ENCODE measurements at regions not wholly inside any gene's neighbourhood (a gene's known extent, or its start where the extent isn't known, plus 50 kb on each side); places are given as distances from the start of the nearest gene placed in this dataset.

GRCh38 chr2:57907411-57907810 lies 139.2 kb upstream of the VRK2 start:
- Histone ChIP-seq H3K27ac (ENCODE audit: low read depth, low read length) (no peak overlapping the region), H3K4me3 (ENCODE audit: low read length) (no peak overlapping the region), H3K9me3 (ENCODE audit: control insufficient read depth in 2 of 3, low read length in 3 of 3) (no peaks in the 10 kb centered on the region), H3K27me3 (ENCODE audit: control insufficient read depth in 2 of 2, insufficient read depth in 2 of 2, low read length in 2 of 2) (no peaks in the 10 kb centered on the region), H3K4me1 (ENCODE audit: control insufficient read depth in 2 of 2, insufficient read depth in 2 of 2, low read length in 2 of 2) (no peaks in the 10 kb centered on the region), H3K36me3 (ENCODE audit: control insufficient read depth in 2 of 3, insufficient read depth in 3 of 3, low read length in 3 of 3) (no peaks in the 10 kb centered on the region)
- Mint-ChIP-seq H3K4me3 (no peak overlapping the region), H3K27ac (peak overlapping the region in 2 of 9 donors; percentile 2 to 48), H3K4me1 (peaks cover 0 to 22% (median 4%) of the 10 kb centered on the region in 7 donors), H3K36me3 (peaks cover 0 to 8% (median 0%) of the 10 kb centered on the region in 5 donors), H3K9me3 (no peaks in the 10 kb centered on the region), H3K27me3 (peaks cover 0 to 3% (median 0%) of the 10 kb centered on the region in 5 donors)
- intact Hi-C loops (cut with micrococcal nuclease): loop anchor here (5.0 to 10.0 kb wide), 6 partner anchors 140 to 775 kb away; partner anchors contain the start of gene VRK2 (in 1 of the 2)
- no peak for ATAC-seq
- ChIA-PET CTCF (no interaction called here), POLR2A (no interaction called here)
- no peak for DNase-seq

- peak; percentile 50 for ATAC-seq
- peaks cover 0 to 3% (median 0%) of the 10 kb centered on the region in 5 donors for H3K27me3 Mint-ChIP-seq
Measured at GRCh38 chr2:57908736-57909161, 137.9 kb upstream of the VRK2 start.

GRCh38 chr2:57918126-57918525 lies 128.5 kb upstream of the VRK2 start:
- no peaks in the 10 kb centered on the region for H3K4me1 ChIP-seq (ENCODE audit: control insufficient read depth in 2 of 2, insufficient read depth in 2 of 2, low read length in 2 of 2)
- H3K36me3 ChIP-seq (ENCODE audit: control insufficient read depth in 2 of 3, insufficient read depth in 3 of 3, low read length in 3 of 3): no peaks in the 10 kb centered on the region
- H3K4me1 Mint-ChIP-seq: no peaks in the 10 kb centered on the region
- DNase-seq (no peak), ATAC-seq (no peak)
- peaks cover 0 to 7% (median 3%) of the 10 kb centered on the region in 11 donors for H3K9me3 Mint-ChIP-seq
- no peak overlapping the region for H3K27ac Mint-ChIP-seq
- H3K27me3 Mint-ChIP-seq: peaks cover 0 to 9% (median 0%) of the 10 kb centered on the region in 5 donors
- H3K4me3 Mint-ChIP-seq: no peak overlapping the region
- no peak overlapping the region for H3K27ac ChIP-seq (ENCODE audit: low read depth, low read length)
- intact Hi-C loops (cut with micrococcal nuclease): no loop called here
- H3K27me3 ChIP-seq (ENCODE audit: control insufficient read depth in 2 of 2, insufficient read depth in 2 of 2, low read length in 2 of 2): no peaks in the 10 kb centered on the region
- H3K36me3 Mint-ChIP-seq: peaks cover 0 to 3% (median 0%) of the 10 kb centered on the region in 5 donors
- POLR2A ChIA-PET: no interaction called here
- H3K9me3 ChIP-seq (ENCODE audit: control insufficient read depth in 2 of 3, low read length in 3 of 3): no peaks in the 10 kb centered on the region
- no peak overlapping the region for H3K4me3 ChIP-seq (ENCODE audit: low read length)
- CTCF ChIA-PET: no interaction called here

More at GRCh38 chr2:57908736-57909161, 137.9 kb upstream of the VRK2 start:
- H3K9me3 ChIP-seq (ENCODE audit: control insufficient read depth in 2 of 3, low read length in 3 of 3): no peaks in the 10 kb centered on the region
- ChIA-PET CTCF (interaction anchor here (0.5 kb wide), 1 partner anchor 149 kb away, joined by 4 read pairs; no protein-coding TSS in a partner anchor), POLR2A (no interaction called here)
- no peak overlapping the region for H3K4me3 ChIP-seq (ENCODE audit: low read length)
- Mint-ChIP-seq H3K36me3 (peaks cover 0 to 8% (median 0%) of the 10 kb centered on the region in 5 donors), H3K4me3 (no peak overlapping the region), H3K4me1 (peaks cover 0 to 22% (median 4%) of the 10 kb centered on the region in 7 donors), H3K27ac (peak overlapping the region in 1 of 9 donors; percentile 82), H3K9me3 (no peaks in the 10 kb centered on the region)
- no peaks in the 10 kb centered on the region for H3K36me3 ChIP-seq (ENCODE audit: control insufficient read depth in 2 of 3, insufficient read depth in 3 of 3, low read length in 3 of 3)
- no peaks in the 10 kb centered on the region for H3K4me1 ChIP-seq (ENCODE audit: control insufficient read depth in 2 of 2, insufficient read depth in 2 of 2, low read length in 2 of 2)
- H3K27ac ChIP-seq (ENCODE audit: low read depth, low read length): no peak overlapping the region
- intact Hi-C loops (cut with micrococcal nuclease): loop anchor here (5.0 to 10.0 kb wide), 6 partner anchors 139 to 774 kb away; partner anchors contain the start of gene VRK2 (in 1 of the 2)
- no peak for DNase-seq
- H3K27me3 ChIP-seq (ENCODE audit: control insufficient read depth in 2 of 2, insufficient read depth in 2 of 2, low read length in 2 of 2): no peaks in the 10 kb centered on the region

GRCh38 chr2:57920342-57920939 lies 126.2 kb upstream of the VRK2 start:
- H3K27ac ChIP-seq (ENCODE audit: low read depth, low read length): no peak overlapping the region
- H3K4me3 Mint-ChIP-seq: no peak overlapping the region
- ATAC-seq (no peak), DNase-seq (no peak)
- no peaks in the 10 kb centered on the region for H3K36me3 ChIP-seq (ENCODE audit: control insufficient read depth in 2 of 3, insufficient read depth in 3 of 3, low read length in 3 of 3)
- H3K27ac Mint-ChIP-seq: no peak overlapping the region
- ChIA-PET CTCF (no interaction called here), POLR2A (interaction anchor here (0.6 to 0.7 kb wide), 2 partner anchors 149 to 309 kb away, joined by 3 read pairs; no protein-coding TSS in a partner anchor)
- no peaks in the 10 kb centered on the region for H3K9me3 ChIP-seq (ENCODE audit: control insufficient read depth in 2 of 3, low read length in 3 of 3)
- intact Hi-C loops (cut with micrococcal nuclease): no loop called here
- no peaks in the 10 kb centered on the region for H3K27me3 ChIP-seq (ENCODE audit: control insufficient read depth in 2 of 2, insufficient read depth in 2 of 2, low read length in 2 of 2)
- peaks cover 0 to 5% (median 0%) of the 10 kb centered on the region in 5 donors for H3K36me3 Mint-ChIP-seq
- H3K4me1 ChIP-seq (ENCODE audit: control insufficient read depth in 2 of 2, insufficient read depth in 2 of 2, low read length in 2 of 2): no peaks in the 10 kb centered on the region
- H3K27me3 Mint-ChIP-seq: peaks cover 0 to 9% (median 0%) of the 10 kb centered on the region in 5 donors
- no peak overlapping the region for H3K4me3 ChIP-seq (ENCODE audit: low read length)
- peaks cover 0 to 3% (median 0%) of the 10 kb centered on the region in 7 donors for H3K4me1 Mint-ChIP-seq
- peaks cover 0 to 27% (median 7%) of the 10 kb centered on the region in 11 donors for H3K9me3 Mint-ChIP-seq

GRCh38 chr2:57934659-57935058 lies 111.9 kb upstream of the VRK2 start:
- ATAC-seq (no peak), DNase-seq (no peak)
- intact Hi-C loops (cut with micrococcal nuclease): no loop called here
- H3K27me3 Mint-ChIP-seq: peaks cover 0 to 16% (median 0%) of the 10 kb centered on the region in 5 donors
- peaks cover 5 to 70% (median 43%) of the 10 kb centered on the region in 11 donors for H3K9me3 Mint-ChIP-seq
- peaks cover 0 to 33% (median 4%) of the 10 kb centered on the region in 5 donors for H3K36me3 Mint-ChIP-seq
- H3K4me3 ChIP-seq (ENCODE audit: low read length): no peak overlapping the region
- H3K4me1 Mint-ChIP-seq: no peaks in the 10 kb centered on the region
- no peaks in the 10 kb centered on the region for H3K36me3 ChIP-seq (ENCODE audit: control insufficient read depth in 2 of 3, insufficient read depth in 3 of 3, low read length in 3 of 3)
- no peak overlapping the region for H3K27ac Mint-ChIP-seq
- CTCF ChIA-PET: no interaction called here
- POLR2A ChIA-PET: no interaction called here
- H3K9me3 ChIP-seq (ENCODE audit: control insufficient read depth in 2 of 3, low read length in 3 of 3): peaks cover 0 to 15% (median 0%) of the 10 kb centered on the region in 3 experiments
- H3K4me1 ChIP-seq (ENCODE audit: control insufficient read depth in 2 of 2, insufficient read depth in 2 of 2, low read length in 2 of 2): no peaks in the 10 kb centered on the region
- no peak overlapping the region for H3K4me3 Mint-ChIP-seq
- H3K27me3 ChIP-seq (ENCODE audit: control insufficient read depth in 2 of 2, insufficient read depth in 2 of 2, low read length in 2 of 2): no peaks in the 10 kb centered on the region
- H3K27ac ChIP-seq (ENCODE audit: low read depth, low read length): no peak overlapping the region

- H3K4me3 ChIP-seq (ENCODE audit: low read length): no peak overlapping the region
- Mint-ChIP-seq H3K36me3 (peaks cover 0 to 27% (median 2%) of the 10 kb centered on the region in 5 donors), H3K27ac (no peak overlapping the region), H3K4me3 (no peak overlapping the region), H3K4me1 (no peaks in the 10 kb centered on the region), H3K27me3 (peaks cover 0 to 12% (median 0%) of the 10 kb centered on the region in 5 donors), H3K9me3 (peaks cover 2 to 57% (median 36%) of the 10 kb centered on the region in 11 donors)
- intact Hi-C loops (cut with micrococcal nuclease): no loop called here
- DNase-seq (no peak), ATAC-seq (no peak)
- ChIA-PET CTCF (no interaction called here), POLR2A (no interaction called here)
- H3K36me3 ChIP-seq (ENCODE audit: control insufficient read depth in 2 of 3, insufficient read depth in 3 of 3, low read length in 3 of 3): no peaks in the 10 kb centered on the region
- no peak overlapping the region for H3K27ac ChIP-seq (ENCODE audit: low read depth, low read length)
- H3K9me3 ChIP-seq (ENCODE audit: control insufficient read depth in 2 of 3, low read length in 3 of 3): peaks cover 0 to 14% (median 0%) of the 10 kb centered on the region in 3 experiments
- H3K4me1 ChIP-seq (ENCODE audit: control insufficient read depth in 2 of 2, insufficient read depth in 2 of 2, low read length in 2 of 2): no peaks in the 10 kb centered on the region
- no peaks in the 10 kb centered on the region for H3K27me3 ChIP-seq (ENCODE audit: control insufficient read depth in 2 of 2, insufficient read depth in 2 of 2, low read length in 2 of 2)
Measured at GRCh38 chr2:57936216-57936615, 110.4 kb upstream of the VRK2 start.

GRCh38 chr2:57937456-57937855 lies 109.2 kb upstream of the VRK2 start:
- H3K4me1 Mint-ChIP-seq: no peaks in the 10 kb centered on the region
- peaks cover 2 to 47% (median 30%) of the 10 kb centered on the region in 11 donors for H3K9me3 Mint-ChIP-seq
- DNase-seq (no peak), ATAC-seq (no peak)
- Histone ChIP-seq H3K27me3 (ENCODE audit: control insufficient read depth in 2 of 2, insufficient read depth in 2 of 2, low read length in 2 of 2) (no peaks in the 10 kb centered on the region), H3K4me1 (ENCODE audit: control insufficient read depth in 2 of 2, insufficient read depth in 2 of 2, low read length in 2 of 2) (no peaks in the 10 kb centered on the region), H3K4me3 (ENCODE audit: low read length) (no peak overlapping the region), H3K36me3 (ENCODE audit: control insufficient read depth in 2 of 3, insufficient read depth in 3 of 3, low read length in 3 of 3) (no peaks in the 10 kb centered on the region), H3K9me3 (ENCODE audit: control insufficient read depth in 2 of 3, low read length in 3 of 3) (peaks cover 0 to 14% (median 0%) of the 10 kb centered on the region in 3 experiments), H3K27ac (ENCODE audit: low read depth, low read length) (no peak overlapping the region)
- intact Hi-C loops (cut with micrococcal nuclease): no loop called here
- ChIA-PET POLR2A (no interaction called here), CTCF (no interaction called here)
- no peak overlapping the region for H3K4me3 Mint-ChIP-seq
- no peak overlapping the region for H3K27ac Mint-ChIP-seq
- H3K27me3 Mint-ChIP-seq: peaks cover 0 to 7% (median 0%) of the 10 kb centered on the region in 5 donors
- peaks cover 0 to 21% (median 2%) of the 10 kb centered on the region in 5 donors for H3K36me3 Mint-ChIP-seq

Data from naive thymus-derived CD4-positive, alpha-beta T cell (primary cell).